Suprapubic skin (tissue), 4 donors: ENCODE measurements at regions not wholly inside any gene's neighbourhood (a gene's known extent, or its start where the extent isn't known, plus 50 kb on each side); places are given as distances from the start of the nearest gene placed in this dataset.

ENCODE experiments used
- DNase-seq, 2 donors: peaks; one replicate each; pipeline ENCODE4 v3.0.0-alpha.2; 2019; ENCODE audit warnings: low spot score in 2 of 2
- H3K27ac ChIP-seq: fragments of 200-600 bp; sonication (generic); one replicate; pipeline ENCODE4 v1.5.1; 2019
- H3K27me3 ChIP-seq: fragments of 200-600 bp; sonication (generic); one replicate; pipeline ENCODE4 v1.5.1; 2019
- H3K36me3 ChIP-seq: fragments of 200-600 bp; sonication (generic); one replicate; pipeline ENCODE4 v1.5.1; 2019
- H3K4me1 ChIP-seq: fragments of 200-600 bp; sonication (generic); one replicate; pipeline ENCODE4 v1.5.1; 2019
- H3K4me3 ChIP-seq: fragments of 200-600 bp; sonication (generic); one replicate; pipeline ENCODE4 v1.5.1; 2019; ENCODE audit warnings: mild to moderate bottlenecking
- H3K9me3 ChIP-seq: fragments of 200-600 bp; sonication (generic); one replicate; pipeline ENCODE4 v1.5.1; 2019
- CTCF ChIP-seq, 2 donors: fragments of 200-600 bp in 1 of 2; fragments of 450-650 bp in 1 of 2; sonication (generic) in 1 of 2; IDR thresholded peaks; one replicate each; pipeline ENCODE4 v1.5.1; 2016 to 2019; ENCODE audit warnings: antibody characterized with exemption in 2 of 2, mild to moderate bottlenecking in 1 of 2, moderate library complexity in 1 of 2
- EP300 ChIP-seq: sonication (generic); formaldehyde crosslinking; IDR thresholded peaks from one replicate; pipeline ENCODE4 v1.6.1; 2017; ENCODE audit warnings: antibody characterized with exemption
- POLR2A ChIP-seq, 2 donors: fragments of 450-650 bp; IDR thresholded peaks; one replicate each; pipeline ENCODE4 v1.6.1; 2017; ENCODE audit warnings: antibody characterized with exemption in 2 of 2, mild to moderate bottlenecking in 2 of 2, moderate library complexity in 2 of 2
- POLR2AphosphoS5 ChIP-seq, 3 donors: sonication (generic); formaldehyde crosslinking; IDR thresholded peaks; one replicate each; pipeline ENCODE4 v1.6.1; 2017; ENCODE audit warnings: antibody characterized with exemption in 3 of 3
- WGBS: methylation state at CpG from one replicate; pipeline ENCODE4 v1.1.5; 2018; 5-methylcytosine and 5-hydroxymethylcytosine counted together

- H3K9me3 ChIP-seq, result no peaks in the 10 kb centered on the region
- TF ChIP-seq CTCF (IDR thresholded peaks at IDR 0.05) (no peak), POLR2AphosphoS5 (IDR thresholded peaks at IDR 0.05) (no peak), EP300 (no peak), POLR2A (IDR thresholded peaks at IDR 0.05) (no peak)
- H3K27me3 ChIP-seq, result no peaks in the 10 kb centered on the region
- H3K4me3 ChIP-seq, result no peak overlapping the region
- H3K4me1 ChIP-seq, result no peaks in the 10 kb centered on the region
- no peak for DNase-seq
- no peak overlapping the region for H3K27ac ChIP-seq
- H3K36me3 ChIP-seq, result no peaks in the 10 kb centered on the region
These were observed 175.0 kb downstream of the NEDD1 start for GRCh38 chr12:97082029-97082428.

GRCh38 chr12:97093187-97093683, 186.2 kb downstream of the NEDD1 start:
- Histone ChIP-seq H3K4me3 (no peak overlapping the region), H3K4me1 (no peaks in the 10 kb centered on the region), H3K27me3 (no peaks in the 10 kb centered on the region), H3K9me3 (no peaks in the 10 kb centered on the region), H3K36me3 (no peaks in the 10 kb centered on the region), H3K27ac (no peak overlapping the region)
- DNase-seq, result no peak
- 61% methylated on average over 6 of the region's 6 CpGs for WGBS
- no peak for TF ChIP-seq POLR2A (IDR thresholded peaks at IDR 0.05)

GRCh38 chr12:97097734-97098133, 190.7 kb downstream of the NEDD1 start:
- no peaks in the 10 kb centered on the region for H3K36me3 ChIP-seq
- no peak overlapping the region for H3K27ac ChIP-seq
- no peak for DNase-seq
- H3K4me3 ChIP-seq, result no peak overlapping the region
- no peaks in the 10 kb centered on the region for H3K9me3 ChIP-seq
- 79% methylated on average over 1 of the region's 1 CpG for WGBS
- TF ChIP-seq CTCF (IDR thresholded peaks at IDR 0.05) (no peak), EP300 (no peak), POLR2A (IDR thresholded peaks at IDR 0.05) (no peak), POLR2AphosphoS5 (IDR thresholded peaks at IDR 0.05) (no peak)
- no peaks in the 10 kb centered on the region for H3K4me1 ChIP-seq
- H3K27me3 ChIP-seq, result no peaks in the 10 kb centered on the region

- H3K27ac ChIP-seq, result no peak overlapping the region
These were observed 202.4 kb downstream of the NEDD1 start for GRCh38 chr12:97109441-97109840.

GRCh38 chr12:97112136-97112535, 205.1 kb downstream of the NEDD1 start:
- WGBS, result 31% methylated on average over 4 of the region's 4 CpGs
- Histone ChIP-seq H3K4me3 (no peak overlapping the region), H3K9me3 (no peaks in the 10 kb centered on the region), H3K27ac (no peak overlapping the region), H3K36me3 (no peaks in the 10 kb centered on the region), H3K27me3 (no peaks in the 10 kb centered on the region), H3K4me1 (no peaks in the 10 kb centered on the region)
- no peak for DNase-seq
- TF ChIP-seq POLR2A (IDR thresholded peaks at IDR 0.05), result no peak

More at GRCh38 chr12:97109441-97109840, 202.4 kb downstream of the NEDD1 start:
- no peaks in the 10 kb centered on the region for H3K4me1 ChIP-seq
- DNase-seq, result no peak
- H3K4me3 ChIP-seq, result no peak overlapping the region
- no peaks in the 10 kb centered on the region for H3K36me3 ChIP-seq
- H3K27me3 ChIP-seq, result no peaks in the 10 kb centered on the region
- TF ChIP-seq POLR2AphosphoS5 (IDR thresholded peaks at IDR 0.05) (no peak), EP300 (no peak), POLR2A (IDR thresholded peaks at IDR 0.05) (no peak), CTCF (IDR thresholded peaks at IDR 0.05) (no peak)
- H3K9me3 ChIP-seq, result no peaks in the 10 kb centered on the region

GRCh38 chr12:97118796-97119375, 211.8 kb downstream of the NEDD1 start:
- H3K36me3 ChIP-seq, result no peaks in the 10 kb centered on the region
- H3K27ac ChIP-seq, result no peak overlapping the region
- no peaks in the 10 kb centered on the region for H3K4me1 ChIP-seq
- no peak for DNase-seq
- WGBS, result 68% methylated on average over 8 of the region's 8 CpGs
- TF ChIP-seq EP300, result no peak
- TF ChIP-seq POLR2A (IDR thresholded peaks at IDR 0.05), result no peak
- no peak for TF ChIP-seq POLR2AphosphoS5 (IDR thresholded peaks at IDR 0.05)
- no peak for TF ChIP-seq CTCF (IDR thresholded peaks at IDR 0.05)
- H3K9me3 ChIP-seq, result no peaks in the 10 kb centered on the region
- H3K27me3 ChIP-seq, result no peaks in the 10 kb centered on the region
- no peak overlapping the region for H3K4me3 ChIP-seq
